GM18951 (cell line): ENCODE measurements at regions not wholly inside any gene's neighbourhood (a gene's known extent, or its start where the extent isn't known, plus 50 kb on each side); places are given as distances from the start of the nearest gene placed in this dataset.

Source experiments
- POLR2A ChIP-seq: IDR thresholded peaks from 4 replicates; pipeline ENCODE4 v1.6.1; 2011; ENCODE audit warnings: mild to moderate bottlenecking; ENCODE audit not compliant: insufficient read length, insufficient read depth; ENCODE audit errors: extremely low read depth
- in situ Hi-C: fragments of 300-500 bp; cut with MboI; formaldehyde crosslinking; loops from one replicate; pipeline ENCODE4 v1.12.0; 2022; ENCODE audit warnings: low sequenced_read_pairs, mixed read lengths, inconsistent platforms; ENCODE audit not compliant: unreplicated experiment

DNA sequence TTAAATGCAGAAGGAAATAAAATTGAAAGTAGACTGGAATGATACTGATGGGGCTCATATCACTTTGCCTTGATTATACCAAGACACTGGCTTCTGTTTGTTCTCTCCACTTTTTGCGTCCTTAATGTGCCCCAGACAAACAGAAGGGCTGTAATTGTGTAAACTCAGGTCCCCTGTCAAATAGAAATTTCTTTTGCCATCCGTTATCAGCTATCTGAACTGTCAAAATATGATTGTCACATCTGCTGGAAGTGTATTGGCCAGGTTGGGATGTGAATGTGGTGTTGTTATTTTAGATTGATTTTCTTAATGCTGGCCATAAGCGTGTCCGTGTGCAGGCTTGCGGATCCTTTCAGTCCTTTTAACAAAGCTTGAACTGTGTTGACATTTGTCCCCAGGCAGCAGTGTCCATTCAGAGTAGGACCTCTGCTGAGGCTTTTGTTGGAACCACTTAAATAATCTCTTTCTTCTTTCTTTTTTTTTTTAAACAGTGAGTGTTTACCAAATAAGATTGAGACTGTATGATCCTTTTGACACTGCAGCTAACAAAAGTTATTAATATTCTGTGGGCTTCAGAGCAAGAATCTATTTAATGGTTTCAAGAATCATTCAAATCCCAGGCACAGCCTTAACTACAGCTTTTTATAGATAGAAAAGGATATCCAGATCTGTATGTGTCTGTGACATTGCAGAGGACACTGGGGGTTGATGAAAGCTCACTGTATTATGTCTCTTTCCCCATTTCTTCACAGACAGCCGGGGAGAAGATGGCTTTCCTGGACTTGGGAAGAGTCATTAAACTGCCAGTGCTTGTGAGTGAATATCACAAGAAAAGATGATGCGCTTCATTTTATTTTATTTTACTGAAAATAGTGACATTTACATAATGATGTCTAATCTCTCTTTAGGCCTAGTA lies 171.7 kb downstream of the ZNF608 start:
- in situ Hi-C loops = no loop called here
- TF ChIP-seq POLR2A = no peak

DNA sequence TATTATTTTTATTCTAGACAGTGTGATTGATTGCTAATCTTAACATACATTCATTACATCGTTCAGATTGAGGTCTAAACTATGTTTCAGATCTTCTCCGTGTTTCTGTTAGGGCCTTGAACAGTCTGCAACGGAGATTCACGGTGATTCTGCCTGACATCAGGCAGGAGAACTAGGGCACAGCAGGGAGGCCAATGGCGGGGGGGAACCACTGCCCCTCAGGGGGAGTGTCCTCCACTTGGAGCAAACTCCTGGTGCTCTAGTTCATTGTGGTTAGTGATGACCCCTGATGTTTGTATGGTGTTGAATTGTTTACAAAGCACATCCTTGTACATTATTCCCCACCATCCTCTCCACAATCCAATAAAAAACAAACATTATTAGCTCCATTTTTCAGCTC lies 173.5 kb downstream of the ZNF608 start:
- TF ChIP-seq POLR2A = no peak
- in situ Hi-C loops = no loop called here

GRCh38 chr5:124570285-124571035 lies 176.0 kb downstream of the ZNF608 start:
- in situ Hi-C loops = no loop called here
- TF ChIP-seq POLR2A = no peak

DNA sequence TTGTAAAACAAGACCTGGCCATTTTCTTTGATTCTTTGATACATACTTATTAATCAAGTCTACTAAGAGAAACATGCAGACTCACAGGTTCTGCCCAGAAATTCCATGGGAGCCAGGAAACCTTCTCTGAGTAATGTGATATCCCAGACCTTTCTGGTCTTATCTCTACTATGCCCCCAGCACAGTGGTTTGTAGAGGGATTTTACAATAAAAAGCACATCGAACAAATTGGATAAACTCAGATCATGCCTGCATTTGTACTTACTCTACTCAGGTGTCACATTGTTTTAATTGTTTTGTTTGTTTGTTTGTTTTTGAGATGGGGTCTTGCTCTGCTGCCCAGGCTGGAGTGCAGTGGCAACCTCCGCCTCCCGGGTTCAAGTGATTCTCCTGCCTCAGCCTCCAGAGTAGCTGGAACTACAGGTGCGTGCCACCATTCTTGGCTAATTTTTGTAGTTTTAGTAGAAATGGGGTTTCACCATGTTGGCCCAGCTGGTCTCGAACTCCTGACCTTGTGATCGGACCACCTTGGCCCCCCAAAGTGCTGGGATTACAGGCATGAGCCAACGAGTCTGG lies 179.5 kb downstream of the ZNF608 start:
- TF ChIP-seq POLR2A = no peak
- in situ Hi-C loops = no loop called here

- TF ChIP-seq POLR2A = no peak
- in situ Hi-C loops = no loop called here
Measured at GRCh38 chr5:124561451-124561850, 185.0 kb downstream of the ZNF608 start.

- TF ChIP-seq POLR2A = no peak
- in situ Hi-C loops = no loop called here
Measured at GRCh38 chr5:124560370-124560769, 186.1 kb downstream of the ZNF608 start.

- in situ Hi-C loops = no loop called here
- TF ChIP-seq POLR2A = no peak
Measured at GRCh38 chr5:124557761-124558160, 188.7 kb downstream of the ZNF608 start.

DNA sequence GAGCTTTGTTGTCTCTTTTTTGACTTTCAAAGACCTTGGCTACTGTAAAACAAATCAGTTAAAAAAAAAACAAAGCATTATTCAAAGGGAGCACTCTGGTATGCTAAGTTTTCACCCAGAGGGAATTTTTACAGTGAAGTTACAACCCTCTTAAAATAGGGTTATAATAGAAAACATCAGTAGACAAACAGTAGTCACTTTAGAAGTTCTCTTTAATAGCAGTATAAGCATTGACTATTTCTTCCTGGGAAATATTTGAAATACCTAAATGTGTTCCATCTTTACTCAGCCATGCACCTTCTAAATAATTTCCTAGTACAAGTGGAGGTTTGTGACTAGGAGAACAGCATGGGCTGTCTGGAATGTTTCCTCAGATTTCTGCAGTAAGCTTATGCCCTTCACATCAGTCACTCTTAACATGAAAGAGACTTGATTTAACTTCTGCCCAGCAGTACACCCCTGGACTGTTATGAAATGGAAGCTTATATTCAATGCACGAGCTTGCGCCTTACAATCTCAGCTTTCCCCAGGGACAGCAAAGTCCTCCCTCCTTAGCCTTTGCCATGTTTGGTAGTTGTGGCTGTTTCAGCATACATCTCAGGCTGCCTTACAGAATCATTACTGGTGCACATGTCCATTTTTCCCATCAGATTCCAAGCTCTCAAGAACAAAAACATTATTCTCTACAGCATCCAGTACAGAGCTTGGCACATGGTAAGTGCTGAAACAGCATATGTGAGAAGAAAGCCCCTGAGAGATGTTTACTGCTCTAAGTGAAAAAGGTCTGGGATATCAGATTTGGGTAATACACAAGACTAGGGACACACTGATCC lies 191.5 kb downstream of the ZNF608 start:
- in situ Hi-C loops = no loop called here

DNA sequence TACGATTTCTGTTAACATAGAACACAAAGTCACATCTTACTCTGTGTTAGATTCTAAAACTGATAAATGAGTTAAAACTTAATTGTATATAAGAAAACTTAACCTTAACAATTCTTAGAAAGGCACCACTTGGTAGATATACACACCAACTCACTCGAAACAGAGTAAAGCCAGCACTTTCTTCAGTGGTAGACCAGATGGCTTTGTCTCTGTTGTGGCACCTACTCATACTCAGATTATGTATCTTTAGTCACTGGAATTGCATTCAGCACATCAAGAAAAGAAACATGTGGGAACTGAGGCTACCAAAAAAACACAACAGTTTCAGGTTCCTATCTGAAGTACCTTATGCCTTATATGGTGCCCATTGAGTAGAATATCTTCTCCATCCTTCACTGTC lies 192.5 kb downstream of the ZNF608 start:
- in situ Hi-C loops = no loop called here
- no peak for TF ChIP-seq POLR2A

More for the DNA sequence above, 191.5 kb downstream of the ZNF608 start:
- TF ChIP-seq POLR2A = no peak

- in situ Hi-C loops = no loop called here
- no peak for TF ChIP-seq POLR2A
Measured at GRCh38 chr5:124552526-124552925, 193.9 kb downstream of the ZNF608 start.

DNA sequence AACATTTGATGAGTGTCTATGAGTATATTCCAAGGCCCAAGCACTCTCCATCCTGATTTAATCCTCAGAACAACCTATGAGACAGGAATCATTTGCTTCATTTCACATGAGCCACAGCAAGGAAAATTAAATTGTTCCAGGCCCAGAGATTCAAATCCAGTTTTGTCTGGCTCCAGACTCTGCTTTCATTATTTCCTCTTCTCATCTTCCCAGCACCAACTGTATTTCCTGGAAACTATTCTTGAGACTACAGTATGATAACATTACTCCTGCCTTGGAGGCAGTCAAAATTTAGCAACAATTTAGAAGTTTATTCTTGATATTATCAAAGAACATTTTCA lies 194.5 kb downstream of the ZNF608 start:
- TF ChIP-seq POLR2A = no peak
- in situ Hi-C loops = no loop called here

GRCh38 chr5:124550731-124551130 lies 195.7 kb downstream of the ZNF608 start:
- TF ChIP-seq POLR2A = no peak
- in situ Hi-C loops = no loop called here
